K562 (cell line): ENCODE measurements at regions not wholly inside any gene's neighbourhood (a gene's known extent, or its start where the extent isn't known, plus 50 kb on each side); places are given as distances from the start of the nearest gene placed in this dataset.

Experiments used
- ATAC-seq: fragments of 200-7000 bp; cut with Tn5 transposase; 3 replicates; pipeline ENCODE4 v1.9.1; 2020; ENCODE audit warnings: moderate library complexity
- BruUV-seq: library from RNA; stranded (reverse); fragments of 400-500 nt; replicated peaks from 2 replicates; lab custom pipeline; 2021; lab: Mats Ljungman, UMichigan
- CTCF ChIA-PET: fragments of 300-600 bp; formaldehyde crosslinking; extraction: SDS; loops from one replicate; lab custom pipeline; 2021; ENCODE audit warnings: low intra/inter-chr PET ratio; lab: Yijun Ruan, JAX
- POLR2A ChIA-PET: fragments of 300-600, 350-650 bp; sonication (Branson Sonifier 250); formaldehyde crosslinking; extraction: SDS; loops from one replicate; lab custom pipeline; 2021; ENCODE audit warnings: antibody characterized with exemption, inconsistent platforms; lab: Yijun Ruan, JAX
- DNase-seq, 4 experiments: peaks; one replicate each; pipeline versions ENCODE4 v3.0.0 to v3.0.0-alpha.2; 2011 to 2018; ENCODE audit warnings: low spot score in 3 of 4, mixed read lengths in 3 of 4; ENCODE audit errors: extremely low read depth in 1 of 4
- FAIRE-seq: peaks from 2 replicates; lab custom pipeline; 2011; peaks lifted over from hg19 to GRCh38; lab: Jason Lieb, UNC
- H2AFZ ChIP-seq: 2 replicates; pipeline ENCODE4 v1.6.0; 2011; ENCODE audit warnings: low read depth, low read length, control low read depth, inconsistent platforms
- H3K27ac ChIP-seq: fragments of 200-600 bp; 3 replicates; pipeline ENCODE4 v1.8.0; 2011; ENCODE audit warnings: low read depth, mild to moderate bottlenecking, control low read depth, inconsistent platforms, low read length, moderate library complexity, mixed read lengths; ENCODE audit errors: extremely low read depth
- H3K27me3 ChIP-seq, 2 experiments: fragments of 300-600 bp in 1 of 2; 2 replicates in 1 of 2; 3 replicates in 1 of 2; pipeline versions ENCODE4 v1.6.0 to v1.8.0; 2011; ENCODE audit warnings: inconsistent platforms in 2 of 2, low read length in 2 of 2, mild to moderate bottlenecking in 1 of 2, mixed read lengths in 1 of 2, moderate library complexity in 1 of 2; ENCODE audit not compliant: control insufficient read depth in 2 of 2, insufficient read depth in 2 of 2
- H3K36me3 ChIP-seq: fragments of 300-600 bp; 3 replicates; pipeline ENCODE4 v1.8.0; 2011; ENCODE audit warnings: mild to moderate bottlenecking, low read length, inconsistent platforms; ENCODE audit not compliant: control insufficient read depth, insufficient read depth
- H3K4me1 ChIP-seq, 2 experiments: fragments of 200-600 bp in 1 of 2; replicated peaks in 1 of 2; 2 replicates in 1 of 2; 3 replicates in 1 of 2; pipeline versions ENCODE4 v1.5.1 to v1.8.0; 2011; ENCODE audit warnings: inconsistent platforms in 2 of 2, low read length in 2 of 2, mild to moderate bottlenecking in 1 of 2, mixed read lengths in 1 of 2, moderate library complexity in 1 of 2; ENCODE audit not compliant: control insufficient read depth in 2 of 2, insufficient read depth in 2 of 2
- H3K4me2 ChIP-seq: 2 replicates; pipeline ENCODE4 v1.6.1; 2011; ENCODE audit warnings: low read length, control low read depth, inconsistent platforms, mixed read lengths; ENCODE audit not compliant: insufficient read depth
- H3K4me3 ChIP-seq: fragments of 200-600 bp; sonication (generic), shearing (Covaris generic); 2 replicates; pipeline ENCODE4 v1.5.1; 2016; ENCODE audit warnings: control low read depth, inconsistent platforms
- H3K79me2 ChIP-seq: fragments of 200-600 bp; 3 replicates; pipeline ENCODE4 v1.8.0; 2011; ENCODE audit warnings: low read length, inconsistent platforms; ENCODE audit not compliant: control insufficient read depth, insufficient read depth
- H3K9ac ChIP-seq, 2 experiments: 2 replicates each; pipeline versions ENCODE4 v1.6.0 to v1.6.1; 2011; ENCODE audit warnings: low read depth in 2 of 2, low read length in 2 of 2, control low read depth in 1 of 2, inconsistent platforms in 1 of 2, mild to moderate bottlenecking in 1 of 2, mixed read lengths in 1 of 2; ENCODE audit not compliant: insufficient read depth in 1 of 2
- H3K9me1 ChIP-seq: one replicate; pipeline ENCODE4 v1.6.0; 2011; ENCODE audit warnings: inconsistent platforms, mild to moderate bottlenecking, low read length, moderate library complexity; ENCODE audit not compliant: control insufficient read depth, insufficient read depth
- H3K9me3 ChIP-seq: replicated peaks from 2 replicates; pipeline ENCODE4 v1.5.1; 2011; ENCODE audit warnings: low read depth, low read length, inconsistent platforms; ENCODE audit not compliant: control insufficient read depth, insufficient read depth
- H4K20me1 ChIP-seq: replicated peaks from 2 replicates; pipeline ENCODE4 v1.6.1; 2011; ENCODE audit warnings: low read length, inconsistent platforms, mixed read lengths; ENCODE audit not compliant: control insufficient read depth, insufficient read depth
- CCNT2 ChIP-seq: IDR thresholded peaks from 2 replicates; pipeline ENCODE4 v1.6.1; 2011; ENCODE audit warnings: borderline replicate concordance, low read depth, mild to moderate bottlenecking, moderate library complexity, mixed read lengths, low read length; ENCODE audit not compliant: insufficient read length; ENCODE audit errors: extremely low read depth
- EP300 ChIP-seq: IDR thresholded peaks from 2 replicates; pipeline ENCODE4 v1.6.1; 2012; ENCODE audit warnings: low read length, improper control_type of control experiment
- KDM5B ChIP-seq: fragments of 200-600 bp; sonication (generic); IDR thresholded peaks from 2 replicates; pipeline ENCODE4 v1.6.1; 2012; ENCODE audit warnings: low read depth, mild to moderate bottlenecking, moderate library complexity, low read length, control low read depth, inconsistent platforms; ENCODE audit not compliant: insufficient replicate concordance
- MTF1 ChIP-seq: fragments of 250-450 bp; sonication (Bioruptor Pico); IDR thresholded peaks from 2 replicates; pipeline ENCODE4 v1.9.0; 2021; ENCODE audit warnings: moderate library complexity, mild to moderate bottlenecking, inconsistent platforms, borderline replicate concordance
- ZBTB12 ChIP-seq: fragments of 250-450 bp; sonication (Bioruptor Pico); IDR thresholded peaks from 2 replicates; pipeline ENCODE4 v1.4.0; 2020
- ZNF282 ChIP-seq: sonication (generic); formaldehyde crosslinking; IDR thresholded peaks from 2 replicates; pipeline ENCODE4 v1.8.1; 2023; ENCODE audit warnings: missing genetic modification reagents
- WGBS: fragments of 100-300 bp; shearing (Covaris generic); methylation state at CpG from one replicate; pipeline ENCODE4 v1.1.6; 2016; ENCODE audit warnings: low coverage, mixed read lengths; ENCODE audit not compliant: insufficient coverage; ENCODE audit errors: missing lambda C conversion rate; 5-methylcytosine and 5-hydroxymethylcytosine counted together
- in situ Hi-C: fragments of 300-500 bp; cut with MboI; formaldehyde crosslinking; loops from 4 replicates; pipeline ENCODE4 v1.15.0; 2018; ENCODE audit warnings: inconsistent platforms, mixed read lengths
- intact Hi-C: fragments of 100-400 bp; cut with micrococcal nuclease; formaldehyde crosslinking; loops from 2 replicates; pipeline ENCODE4 v1.14.2; 2022

- Histone ChIP-seq H3K9me3 (no peaks in the 10 kb centered on the region), H3K9me1 (no peaks in the 10 kb centered on the region), H3K36me3 (peaks cover 24% of the 10 kb centered on the region; the same call in 2 of the 3 replicates), H3K4me2 (no peak overlapping the region), H3K9ac (no peak overlapping the region), H3K79me2 (peaks cover 88% of the 10 kb centered on the region), H4K20me1 (peaks cover 3% of the 10 kb centered on the region), H3K4me3 (no peak overlapping the region), H3K27me3 (no peaks in the 10 kb centered on the region), H3K4me1 (peaks cover 0 to 44% of the 10 kb centered on the region in 2 experiments; a peak in 3 of 5 replicates), H3K27ac (no peak overlapping the region), H2AFZ (no peak overlapping the region)
- in situ Hi-C loops (no loop called here), intact Hi-C loops (no loop called here)
- POLR2A ChIA-PET = interaction anchor here (1.0 to 1.3 kb wide), 4 partner anchors 10 to 38 kb away, joined by 3 to 6 read pairs (median 4); no protein-coding TSS in a partner anchor
- ATAC-seq = no peak
- DNase-seq = no peak
- 58% methylated on average over 4 of the region's 4 CpGs for WGBS
- CTCF ChIA-PET = no interaction called here
- no peak for FAIRE-seq
- TF ChIP-seq ZNF282 (CRISPR knock-in tag) (no peak), ZBTB12 (no peak), CCNT2 (no peak), EP300 (no peak), KDM5B (no peak), MTF1 (CRISPR knock-in tag) (no peak)
- BruUV-seq = no TSS peak
These were observed 569.6 kb downstream of the NTRK3 start for GRCh38 chr15:87686841-87687522.
